Brain microvascular endothelial cell (primary cell): ENCODE measurements at regions not wholly inside any gene's neighbourhood (a gene's known extent, or its start where the extent isn't known, plus 50 kb on each side); places are given as distances from the start of the nearest gene placed in this dataset.
"Not testable (repeated sequence)": the region's sequence is repeated elsewhere in the genome, so short reads cannot be mapped to it uniquely, and the experiment has no call there.

Source experiments
- DNase-seq: peaks from one replicate; pipeline ENCODE4 v3.0.0-alpha.2; 2020
- H3K27ac ChIP-seq: fragments of 250-450 bp; sonication (Bioruptor Pico); 2 replicates; pipeline ENCODE4 v1.5.1; 2020; ENCODE audit warnings: mild to moderate bottlenecking, moderate library complexity
- H3K27me3 ChIP-seq: fragments of 250-450 bp; sonication (Bioruptor Pico); replicated peaks from 2 replicates; pipeline ENCODE4 v1.5.1; 2020; ENCODE audit warnings: mild to moderate bottlenecking
- H3K36me3 ChIP-seq: fragments of 250-450 bp; sonication (Bioruptor Pico); replicated peaks from 2 replicates; pipeline ENCODE4 v1.5.1; 2020; ENCODE audit warnings: mild to moderate bottlenecking
- H3K4me3 ChIP-seq: 2 replicates; pipeline ENCODE4 v1.5.1; 2011; ENCODE audit warnings: low read depth, mild to moderate bottlenecking, control low read depth, low read length, moderate library complexity
- CTCF ChIP-seq: IDR thresholded peaks from 2 replicates; pipeline ENCODE4 v1.5.1; 2011; ENCODE audit warnings: low read depth, mild to moderate bottlenecking, moderate library complexity, low read length, control low read depth, inconsistent platforms; ENCODE audit errors: missing control alignments
- in situ Hi-C: cut with HindIII; loops from 2 replicates; pipeline ENCODE4 v1.10.0; 2017; ENCODE audit warnings: low sequenced_read_pairs, low pct_ligation_motif_present

GRCh38 chr3:25182794-25183193 lies 245.3 kb upstream of the RARB start:
- H3K27ac ChIP-seq, result no peak overlapping the region
- no peak overlapping the region for H3K4me3 ChIP-seq
- no peaks in the 10 kb centered on the region for H3K27me3 ChIP-seq
- H3K36me3 ChIP-seq, result no peaks in the 10 kb centered on the region
- in situ Hi-C loops, result no loop called here
- DNase-seq, result no peak
- TF ChIP-seq CTCF, result no peak

GRCh38 chr3:25184641-25185250 lies 243.3 kb upstream of the RARB start:
- Histone ChIP-seq H3K27ac (no peak overlapping the region), H3K4me3 (no peak overlapping the region), H3K36me3 (no peaks in the 10 kb centered on the region), H3K27me3 (no peaks in the 10 kb centered on the region)
- in situ Hi-C loops, result no loop called here
- no peak for TF ChIP-seq CTCF
- no peak for DNase-seq

GRCh38 chr3:25191673-25192072 lies 236.4 kb upstream of the RARB start:
- H3K27me3 ChIP-seq, result no peaks in the 10 kb centered on the region
- H3K36me3 ChIP-seq, result no peaks in the 10 kb centered on the region
- in situ Hi-C loops, result no loop called here
- H3K4me3 ChIP-seq, result no peak overlapping the region
- TF ChIP-seq CTCF, result no peak
- no peak overlapping the region for H3K27ac ChIP-seq
- peak; percentile 18 for DNase-seq

- H3K4me3 ChIP-seq, DNase-seq, H3K27me3 ChIP-seq, H3K27ac ChIP-seq, H3K36me3 ChIP-seq, in situ Hi-C loops: not testable (repeated sequence)
Measured at GRCh38 chr3:25199567-25199966, 228.5 kb upstream of the RARB start.

GRCh38 chr3:25212736-25213135 lies 215.3 kb upstream of the RARB start:
- no peak for DNase-seq
- no peak for TF ChIP-seq CTCF
- Histone ChIP-seq H3K36me3 (no peaks in the 10 kb centered on the region), H3K27ac (no peak overlapping the region), H3K4me3 (no peak overlapping the region), H3K27me3 (no peaks in the 10 kb centered on the region)
- in situ Hi-C loops, result no loop called here

GRCh38 chr3:25214034-25214433 lies 214.0 kb upstream of the RARB start:
- H3K4me3 ChIP-seq, result no peak overlapping the region
- DNase-seq, result no peak
- no peaks in the 10 kb centered on the region for H3K36me3 ChIP-seq
- in situ Hi-C loops, result no loop called here
- H3K27ac ChIP-seq, result no peak overlapping the region
- H3K27me3 ChIP-seq, result no peaks in the 10 kb centered on the region
- TF ChIP-seq CTCF, result no peak
